Natural killer cell (primary cell): ENCODE measurements at regions not wholly inside any gene's neighbourhood (a gene's known extent, or its start where the extent isn't known, plus 50 kb on each side); places are given as distances from the start of the nearest gene placed in this dataset.

ENCODE experiments used
- ATAC-seq, 3 donors: fragments of 150-1000 bp in 2 of 3; fragments of 200-7000 bp in 1 of 3; cut with Tn5 transposase; 1 replicate in 1 of 3; 2 replicates in 2 of 3; pipeline ENCODE4 v1.10.0; 2021; ENCODE audit warnings: mild to moderate bottlenecking in 2 of 3, moderate library complexity in 2 of 3
- DNase-seq, 2 donors: peaks; one replicate each; pipeline versions ENCODE4 v3.0.0 to v3.0.0-alpha.2; 2013 to 2021; ENCODE audit warnings: mixed read lengths in 1 of 2
- H3K27ac ChIP-seq: one replicate; pipeline ENCODE4 v1.5.1; 2013; ENCODE audit warnings: mild to moderate bottlenecking, low read length
- H3K27me3 ChIP-seq: one replicate; pipeline ENCODE4 v1.6.1; 2013; ENCODE audit warnings: low read length; ENCODE audit not compliant: control insufficient read depth, insufficient read depth
- H3K36me3 ChIP-seq: one replicate; pipeline ENCODE4 v1.6.1; 2013; ENCODE audit warnings: low read length; ENCODE audit not compliant: control insufficient read depth, insufficient read depth
- H3K4me1 ChIP-seq: one replicate; pipeline ENCODE4 v1.6.1; 2013; ENCODE audit warnings: low read length; ENCODE audit not compliant: control insufficient read depth, insufficient read depth
- H3K4me3 ChIP-seq: one replicate; pipeline ENCODE4 v1.5.1; 2013; ENCODE audit warnings: low read length
- H3K9me3 ChIP-seq: one replicate; pipeline ENCODE4 v1.6.1; 2013; ENCODE audit warnings: low read length; ENCODE audit not compliant: control insufficient read depth, insufficient read depth
- H3K27ac Mint-ChIP-seq, 2 donors: one replicate each; pipeline ENCODE4 v1.8.0; 2022; ENCODE audit warnings: mild to moderate bottlenecking in 2 of 2, mixed read lengths in 2 of 2, moderate library complexity in 1 of 2
- H3K27me3 Mint-ChIP-seq, 2 donors: one replicate each; pipeline ENCODE4 v1.8.0; 2022; ENCODE audit warnings: low read depth in 2 of 2, mixed read lengths in 2 of 2
- H3K36me3 Mint-ChIP-seq: one replicate; pipeline ENCODE4 v1.8.0; 2022; ENCODE audit warnings: mixed read lengths
- H3K4me1 Mint-ChIP-seq, 2 donors: one replicate each; pipeline ENCODE4 v1.8.0; 2022; ENCODE audit warnings: mixed read lengths in 2 of 2
- H3K4me3 Mint-ChIP-seq: one replicate; pipeline ENCODE4 v1.8.0; 2022; ENCODE audit warnings: mild to moderate bottlenecking, moderate library complexity, mixed read lengths
- H3K9me3 Mint-ChIP-seq, 2 donors: one replicate each; pipeline ENCODE4 v1.8.0; 2022; ENCODE audit warnings: mixed read lengths in 2 of 2
- WGBS: methylation state at CpG from one replicate; pipeline ENCODE4 v1.1.7; 2013; ENCODE audit warnings: missing lambda C conversion rate; ENCODE audit not compliant: insufficient coverage; 5-methylcytosine and 5-hydroxymethylcytosine counted together
- intact Hi-C: fragments of 100-400 bp; cut with micrococcal nuclease; formaldehyde crosslinking; loops from one replicate; pipeline ENCODE4 v1.14.2; 2022
- TF ChIP-seq, protein P1 (sequence below): fragments of 200-600 bp; IDR thresholded peaks from one replicate; pipeline ENCODE4 v1.8.0; 2022; ENCODE audit warnings: antibody characterized with exemption

DNA sequence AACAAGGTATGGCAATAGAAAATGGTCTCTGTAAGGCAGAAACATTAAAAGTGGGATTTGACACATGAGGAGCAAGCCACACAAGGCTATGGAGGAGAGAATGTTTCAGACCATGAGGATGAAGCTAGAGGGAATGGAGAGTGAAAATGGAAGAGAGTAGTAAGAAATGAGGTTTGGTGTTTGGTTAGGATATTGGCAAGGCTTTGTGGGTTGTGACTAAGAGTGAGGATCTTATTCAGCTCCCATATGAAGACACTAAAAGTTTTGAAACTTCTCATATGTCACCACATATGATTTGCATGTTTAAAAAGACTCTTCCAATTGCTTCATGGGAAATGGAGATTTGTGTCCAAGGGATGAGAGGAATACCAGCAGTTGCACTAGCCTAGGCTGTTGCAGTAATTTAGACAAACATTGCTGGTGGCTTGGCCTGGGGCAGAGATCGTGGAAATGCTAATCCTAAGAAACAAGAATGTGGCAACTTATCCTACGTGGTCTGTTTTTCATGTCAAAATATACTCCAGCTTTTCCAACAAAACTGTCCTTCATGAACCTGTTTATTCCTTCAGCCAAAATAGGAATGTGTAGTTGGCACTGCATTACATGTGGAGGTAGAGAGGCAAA, 749.0 kb downstream of the PDCD6IP start:
- intact Hi-C loops, result no loop called here
- ATAC-seq (no peak), DNase-seq (no peak)
- H3K27ac ChIP-seq, result no peak overlapping the region
- WGBS, result 78% methylated on average over 1 of the region's 2 CpGs
- Mint-ChIP-seq H3K36me3 (no peaks in the 10 kb centered on the region), H3K4me1 (no peaks in the 10 kb centered on the region), H3K9me3 (peaks cover 3% of the 10 kb centered on the region in 2 donors), H3K27ac (no peak overlapping the region), H3K27me3 (no peaks in the 10 kb centered on the region), H3K4me3 (no peak overlapping the region)
- no peaks in the 10 kb centered on the region for H3K27me3 ChIP-seq
- no peak overlapping the region for H3K4me3 ChIP-seq
- TF ChIP-seq, protein P1, sequence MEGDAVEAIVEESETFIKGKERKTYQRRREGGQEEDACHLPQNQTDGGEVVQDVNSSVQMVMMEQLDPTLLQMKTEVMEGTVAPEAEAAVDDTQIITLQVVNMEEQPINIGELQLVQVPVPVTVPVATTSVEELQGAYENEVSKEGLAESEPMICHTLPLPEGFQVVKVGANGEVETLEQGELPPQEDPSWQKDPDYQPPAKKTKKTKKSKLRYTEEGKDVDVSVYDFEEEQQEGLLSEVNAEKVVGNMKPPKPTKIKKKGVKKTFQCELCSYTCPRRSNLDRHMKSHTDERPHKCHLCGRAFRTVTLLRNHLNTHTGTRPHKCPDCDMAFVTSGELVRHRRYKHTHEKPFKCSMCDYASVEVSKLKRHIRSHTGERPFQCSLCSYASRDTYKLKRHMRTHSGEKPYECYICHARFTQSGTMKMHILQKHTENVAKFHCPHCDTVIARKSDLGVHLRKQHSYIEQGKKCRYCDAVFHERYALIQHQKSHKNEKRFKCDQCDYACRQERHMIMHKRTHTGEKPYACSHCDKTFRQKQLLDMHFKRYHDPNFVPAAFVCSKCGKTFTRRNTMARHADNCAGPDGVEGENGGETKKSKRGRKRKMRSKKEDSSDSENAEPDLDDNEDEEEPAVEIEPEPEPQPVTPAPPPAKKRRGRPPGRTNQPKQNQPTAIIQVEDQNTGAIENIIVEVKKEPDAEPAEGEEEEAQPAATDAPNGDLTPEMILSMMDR, result no peak
- H3K4me1 ChIP-seq, result no peaks in the 10 kb centered on the region
- H3K9me3 ChIP-seq, result no peaks in the 10 kb centered on the region
- H3K36me3 ChIP-seq, result no peaks in the 10 kb centered on the region

GRCh38 chr3:34567266-34567665, 768.8 kb downstream of the PDCD6IP start:
- Histone ChIP-seq H3K4me1 (no peaks in the 10 kb centered on the region), H3K36me3 (no peaks in the 10 kb centered on the region), H3K9me3 (no peaks in the 10 kb centered on the region), H3K27ac (no peak overlapping the region), H3K27me3 (no peaks in the 10 kb centered on the region), H3K4me3 (no peak overlapping the region)
- no CpG with 5 or more reads among the region's 1 CpG for WGBS
- no peak overlapping the region for H3K4me3 Mint-ChIP-seq
- no peak for DNase-seq
- no peaks in the 10 kb centered on the region for H3K36me3 Mint-ChIP-seq
- intact Hi-C loops, result no loop called here
- no peak for ATAC-seq
- peaks cover 4 to 5% of the 10 kb centered on the region in 2 donors for H3K9me3 Mint-ChIP-seq
- H3K27me3 Mint-ChIP-seq, result no peaks in the 10 kb centered on the region
- H3K27ac Mint-ChIP-seq, result no peak overlapping the region
- H3K4me1 Mint-ChIP-seq, result no peaks in the 10 kb centered on the region
- TF ChIP-seq, protein P1, result no peak

DNA sequence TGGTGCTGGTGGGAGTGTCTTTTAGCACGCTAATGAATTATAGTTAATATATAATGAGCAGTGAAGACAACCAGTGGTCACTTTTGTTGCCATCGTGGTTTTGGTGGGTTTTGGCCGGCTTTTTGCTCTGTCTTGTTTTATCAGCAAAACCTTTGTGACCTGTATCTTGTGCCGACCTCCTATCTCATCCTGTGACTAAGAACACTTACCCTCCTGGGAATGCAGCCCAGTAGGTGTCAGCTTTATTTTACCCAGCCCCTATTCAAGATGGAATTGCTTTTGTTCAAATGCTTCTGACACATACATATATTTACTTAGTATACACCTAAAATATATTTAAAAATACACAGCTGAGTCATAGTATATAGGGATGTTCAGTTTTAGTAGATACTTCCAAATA, 770.3 kb downstream of the PDCD6IP start:
- Mint-ChIP-seq H3K9me3 (peaks cover 2 to 6% of the 10 kb centered on the region in 2 donors), H3K27me3 (no peaks in the 10 kb centered on the region), H3K4me1 (no peaks in the 10 kb centered on the region), H3K36me3 (no peaks in the 10 kb centered on the region), H3K4me3 (no peak overlapping the region), H3K27ac (no peak overlapping the region)
- H3K27me3 ChIP-seq, result no peaks in the 10 kb centered on the region
- no peak overlapping the region for H3K27ac ChIP-seq
- H3K4me1 ChIP-seq, result no peaks in the 10 kb centered on the region
- DNase-seq (no peak), ATAC-seq (no peak)
- H3K4me3 ChIP-seq, result no peak overlapping the region
- no peaks in the 10 kb centered on the region for H3K9me3 ChIP-seq
- 87% methylated on average over 4 of the region's 4 CpGs for WGBS
- intact Hi-C loops, result no loop called here
- TF ChIP-seq, protein P1, result no peak
- H3K36me3 ChIP-seq, result no peaks in the 10 kb centered on the region

- TF ChIP-seq, protein P1, result no peak
- Histone ChIP-seq H3K4me1 (no peaks in the 10 kb centered on the region), H3K9me3 (no peaks in the 10 kb centered on the region), H3K36me3 (no peaks in the 10 kb centered on the region), H3K27me3 (no peaks in the 10 kb centered on the region), H3K27ac (no peak overlapping the region), H3K4me3 (no peak overlapping the region)
- no peaks in the 10 kb centered on the region for H3K4me1 Mint-ChIP-seq
- no peak overlapping the region for H3K27ac Mint-ChIP-seq
- DNase-seq (no peak), ATAC-seq (no peak)
- H3K9me3 Mint-ChIP-seq, result peaks cover 7 to 10% of the 10 kb centered on the region in 2 donors
- H3K36me3 Mint-ChIP-seq, result no peaks in the 10 kb centered on the region
- WGBS, result no CpG with 5 or more reads among the region's 1 CpG
- H3K4me3 Mint-ChIP-seq, result no peak overlapping the region
- H3K27me3 Mint-ChIP-seq, result no peaks in the 10 kb centered on the region
- intact Hi-C loops, result no loop called here
Measured at GRCh38 chr3:34569437-34569836, 771.0 kb downstream of the PDCD6IP start.
